ENCODE measurements at regions not wholly inside any gene's neighbourhood (a gene's known extent, or its start where the extent isn't known, plus 50 kb on each side); places are given as distances from the start of the nearest gene placed in this dataset.

- no peaks in the 10 kb centered on the region for H3K36me3 ChIP-seq (ENCODE audit: control insufficient read depth in 1 of 2, insufficient read depth in 2 of 2, low read length in 2 of 2)
- no peaks in the 10 kb centered on the region for H3K4me1 ChIP-seq (ENCODE audit: control insufficient read depth in 1 of 2, insufficient read depth in 2 of 2, low read length in 2 of 2)
- no peak overlapping the region for H2BK12ac ChIP-seq (ENCODE audit: low read length)
- H3K4ac ChIP-seq (ENCODE audit: low read depth, low read length), result no peak overlapping the region
- H4K91ac ChIP-seq (ENCODE audit: low read depth, low read length), result no peak overlapping the region
- no peak overlapping the region for H2BK5ac ChIP-seq (ENCODE audit: low read depth, low read length, poor library complexity)
- no peak overlapping the region for H2BK120ac ChIP-seq (ENCODE audit: insufficient read depth, low read length, poor library complexity)
- H3K79me1 ChIP-seq (ENCODE audit: low read length), result no peaks in the 10 kb centered on the region
- H3K4me3 ChIP-seq (ENCODE audit: low read depth, low read length), result no peak overlapping the region
- no peak overlapping the region for H3K4me2 ChIP-seq (ENCODE audit: low read length)
- no peak overlapping the region for H2AK5ac ChIP-seq (ENCODE audit: low read length)
- no peak overlapping the region for H3K23ac ChIP-seq (ENCODE audit: low read length)
- H2AFZ ChIP-seq (ENCODE audit: insufficient read depth, low read length, poor library complexity), result no peak overlapping the region
- H3K27ac ChIP-seq (ENCODE audit: low read depth, low read length), result no peak overlapping the region
- DNase-seq, result no peak
- no peaks in the 10 kb centered on the region for H3K9me3 ChIP-seq (ENCODE audit: insufficient read depth, low read depth, low read length)
- H4K12ac ChIP-seq (ENCODE audit: low read depth, low read length), result no peak overlapping the region
- no peak overlapping the region for H3K14ac ChIP-seq (ENCODE audit: low read length)
- H3K27me3 ChIP-seq (ENCODE audit: insufficient read depth, low read length), result no peaks in the 10 kb centered on the region
- no peak overlapping the region for H3K9ac ChIP-seq (ENCODE audit: low read length)
- H4K8ac ChIP-seq (ENCODE audit: low read depth, low read length), result no peak overlapping the region
- WGBS (ENCODE audit: extremely low coverage, insufficient coverage, insufficient read length), result no CpG with 5 or more reads among the region's 2 CpGs
- H3K18ac ChIP-seq (ENCODE audit: low read length), result no peak overlapping the region
- no peaks in the 10 kb centered on the region for H3K79me2 ChIP-seq (ENCODE audit: control insufficient read depth, insufficient read depth, low read length, poor library complexity)
These were observed 783.5 kb downstream of the STPG2 start for GRCh38 chr4:97359826-97360225.

DNA sequence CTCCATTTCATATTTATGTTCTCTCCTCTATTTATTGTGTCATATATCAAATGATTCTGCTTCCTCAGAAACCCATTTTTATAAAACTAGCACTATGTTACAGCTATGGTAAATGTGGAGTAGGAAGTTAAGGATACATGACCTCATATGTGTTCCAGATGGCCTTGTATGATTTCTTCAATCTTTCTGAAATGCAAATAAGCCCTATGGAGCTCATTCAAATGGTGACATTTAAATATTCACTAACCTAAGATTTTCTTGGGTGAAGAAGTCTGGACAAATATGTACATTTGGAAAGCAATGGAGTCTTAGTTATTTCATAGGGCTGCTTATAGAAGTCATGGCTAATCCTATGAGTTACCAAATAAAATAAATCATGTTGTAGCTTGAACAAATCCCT, 782.5 kb downstream of the STPG2 start:
- Histone ChIP-seq H3K36me3 (ENCODE audit: control insufficient read depth in 1 of 2, insufficient read depth in 2 of 2, low read length in 2 of 2) (no peaks in the 10 kb centered on the region), H2BK12ac (ENCODE audit: low read length) (no peak overlapping the region), H3K9me3 (ENCODE audit: insufficient read depth, low read depth, low read length) (no peaks in the 10 kb centered on the region), H3K4me1 (ENCODE audit: control insufficient read depth in 1 of 2, insufficient read depth in 2 of 2, low read length in 2 of 2) (no peaks in the 10 kb centered on the region), H2AK5ac (ENCODE audit: low read length) (no peak overlapping the region), H4K8ac (ENCODE audit: low read depth, low read length) (no peak overlapping the region), H3K27ac (ENCODE audit: low read depth, low read length) (no peak overlapping the region), H4K12ac (ENCODE audit: low read depth, low read length) (no peak overlapping the region), H3K23ac (ENCODE audit: low read length) (no peak overlapping the region), H2BK5ac (ENCODE audit: low read depth, low read length, poor library complexity) (no peak overlapping the region), H2BK120ac (ENCODE audit: insufficient read depth, low read length, poor library complexity) (no peak overlapping the region), H3K79me1 (ENCODE audit: low read length) (no peaks in the 10 kb centered on the region), H3K4me2 (ENCODE audit: low read length) (no peak overlapping the region), H3K27me3 (ENCODE audit: insufficient read depth, low read length) (no peaks in the 10 kb centered on the region), H3K18ac (ENCODE audit: low read length) (no peak overlapping the region), H2AFZ (ENCODE audit: insufficient read depth, low read length, poor library complexity) (no peak overlapping the region), H3K14ac (ENCODE audit: low read length) (no peak overlapping the region), H3K4ac (ENCODE audit: low read depth, low read length) (no peak overlapping the region), H3K79me2 (ENCODE audit: control insufficient read depth, insufficient read depth, low read length, poor library complexity) (no peaks in the 10 kb centered on the region), H3K9ac (ENCODE audit: low read length) (no peak overlapping the region), H4K91ac (ENCODE audit: low read depth, low read length) (no peak overlapping the region), H3K4me3 (ENCODE audit: low read depth, low read length) (no peak overlapping the region)
- no peak for DNase-seq

- no peak for DNase-seq
- no peak overlapping the region for H2BK120ac ChIP-seq (ENCODE audit: insufficient read depth, low read length, poor library complexity)
- no peak overlapping the region for H3K4me3 ChIP-seq (ENCODE audit: low read depth, low read length)
- no peaks in the 10 kb centered on the region for H3K27me3 ChIP-seq (ENCODE audit: insufficient read depth, low read length)
- no peaks in the 10 kb centered on the region for H3K4me1 ChIP-seq (ENCODE audit: control insufficient read depth in 1 of 2, insufficient read depth in 2 of 2, low read length in 2 of 2)
- no peak overlapping the region for H2BK5ac ChIP-seq (ENCODE audit: low read depth, low read length, poor library complexity)
- H3K27ac ChIP-seq (ENCODE audit: low read depth, low read length), result no peak overlapping the region
- no peak overlapping the region for H4K12ac ChIP-seq (ENCODE audit: low read depth, low read length)
- H2BK12ac ChIP-seq (ENCODE audit: low read length), result no peak overlapping the region
- H3K18ac ChIP-seq (ENCODE audit: low read length), result no peak overlapping the region
- H3K9me3 ChIP-seq (ENCODE audit: insufficient read depth, low read depth, low read length), result no peaks in the 10 kb centered on the region
- H3K4me2 ChIP-seq (ENCODE audit: low read length), result no peak overlapping the region
- H3K4ac ChIP-seq (ENCODE audit: low read depth, low read length), result no peak overlapping the region
- H2AK5ac ChIP-seq (ENCODE audit: low read length), result no peak overlapping the region
- H3K14ac ChIP-seq (ENCODE audit: low read length), result no peak overlapping the region
- H3K79me1 ChIP-seq (ENCODE audit: low read length), result no peaks in the 10 kb centered on the region
- no peak overlapping the region for H3K9ac ChIP-seq (ENCODE audit: low read length)
- H4K8ac ChIP-seq (ENCODE audit: low read depth, low read length), result no peak overlapping the region
- H2AFZ ChIP-seq (ENCODE audit: insufficient read depth, low read length, poor library complexity), result no peak overlapping the region
- H4K91ac ChIP-seq (ENCODE audit: low read depth, low read length), result no peak overlapping the region
- H3K36me3 ChIP-seq (ENCODE audit: control insufficient read depth in 1 of 2, insufficient read depth in 2 of 2, low read length in 2 of 2), result no peaks in the 10 kb centered on the region
- H3K23ac ChIP-seq (ENCODE audit: low read length), result no peak overlapping the region
- no peaks in the 10 kb centered on the region for H3K79me2 ChIP-seq (ENCODE audit: control insufficient read depth, insufficient read depth, low read length, poor library complexity)
These were observed 775.4 kb downstream of the STPG2 start for GRCh38 chr4:97367878-97368277.

DNA sequence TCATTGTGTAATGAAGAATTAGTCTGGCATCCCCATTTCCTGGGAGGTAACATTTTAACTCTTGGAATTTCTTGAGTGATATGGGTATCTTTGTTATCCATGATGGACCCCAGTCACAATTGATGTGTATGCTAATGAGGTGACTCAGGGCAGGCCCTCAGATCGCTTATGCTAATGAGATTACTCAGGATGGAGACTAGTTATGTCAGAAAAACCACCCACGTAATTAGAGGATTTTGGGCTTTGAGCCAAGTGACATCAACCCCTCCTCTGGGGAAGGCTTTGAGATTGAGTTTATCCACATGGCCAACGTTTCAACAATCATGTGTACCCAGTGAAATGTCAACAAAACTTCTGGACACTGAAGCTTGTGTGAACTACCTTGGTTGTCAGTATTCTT, 772.7 kb downstream of the STPG2 start:
- no peaks in the 10 kb centered on the region for H3K4me1 ChIP-seq (ENCODE audit: control insufficient read depth in 1 of 2, insufficient read depth in 2 of 2, low read length in 2 of 2)
- H3K9me3 ChIP-seq (ENCODE audit: insufficient read depth, low read depth, low read length), result no peaks in the 10 kb centered on the region
- H3K36me3 ChIP-seq (ENCODE audit: control insufficient read depth in 1 of 2, insufficient read depth in 2 of 2, low read length in 2 of 2), result no peaks in the 10 kb centered on the region
- no peaks in the 10 kb centered on the region for H3K79me2 ChIP-seq (ENCODE audit: control insufficient read depth, insufficient read depth, low read length, poor library complexity)
- no peak overlapping the region for H3K4me3 ChIP-seq (ENCODE audit: low read depth, low read length)
- H2BK5ac ChIP-seq (ENCODE audit: low read depth, low read length, poor library complexity), result no peak overlapping the region
- H4K12ac ChIP-seq (ENCODE audit: low read depth, low read length), result no peak overlapping the region
- no peak overlapping the region for H2AFZ ChIP-seq (ENCODE audit: insufficient read depth, low read length, poor library complexity)
- no CpG with 5 or more reads among the region's 3 CpGs for WGBS (ENCODE audit: extremely low coverage, insufficient coverage, insufficient read length)
- H3K79me1 ChIP-seq (ENCODE audit: low read length), result no peaks in the 10 kb centered on the region
- H3K4ac ChIP-seq (ENCODE audit: low read depth, low read length), result no peak overlapping the region
- H3K27me3 ChIP-seq (ENCODE audit: insufficient read depth, low read length), result no peaks in the 10 kb centered on the region
- no peak overlapping the region for H2AK5ac ChIP-seq (ENCODE audit: low read length)
- H3K23ac ChIP-seq (ENCODE audit: low read length), result no peak overlapping the region
- no peak overlapping the region for H3K14ac ChIP-seq (ENCODE audit: low read length)
- no peak overlapping the region for H3K18ac ChIP-seq (ENCODE audit: low read length)
- no peak overlapping the region for H3K9ac ChIP-seq (ENCODE audit: low read length)
- DNase-seq, result no peak
- H2BK120ac ChIP-seq (ENCODE audit: insufficient read depth, low read length, poor library complexity), result no peak overlapping the region
- no peak overlapping the region for H3K27ac ChIP-seq (ENCODE audit: low read depth, low read length)
- no peak overlapping the region for H4K8ac ChIP-seq (ENCODE audit: low read depth, low read length)
- H2BK12ac ChIP-seq (ENCODE audit: low read length), result no peak overlapping the region
- no peak overlapping the region for H3K4me2 ChIP-seq (ENCODE audit: low read length)
- H4K91ac ChIP-seq (ENCODE audit: low read depth, low read length), result no peak overlapping the region

DNA sequence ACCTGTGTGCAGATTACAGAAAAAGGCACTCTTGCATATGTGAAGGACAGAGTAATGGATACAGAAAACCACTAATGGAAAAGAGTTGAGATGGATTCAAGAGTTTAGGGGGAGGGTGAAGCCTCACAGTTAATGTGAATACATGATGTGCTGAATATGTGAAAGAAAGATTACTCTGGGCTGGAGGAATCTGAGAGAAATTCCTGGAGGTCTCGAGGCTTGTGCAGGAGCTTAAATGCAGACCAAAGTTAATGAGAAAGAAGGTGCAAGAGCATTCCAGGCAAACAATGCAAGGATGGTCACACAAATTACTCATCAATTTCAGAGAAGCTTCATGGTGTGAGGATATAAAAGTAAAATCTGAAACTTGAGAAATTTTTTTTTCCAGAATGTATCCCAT, 768.8 kb downstream of the STPG2 start:
- Histone ChIP-seq H3K9ac (ENCODE audit: low read length) (no peak overlapping the region), H3K79me2 (ENCODE audit: control insufficient read depth, insufficient read depth, low read length, poor library complexity) (no peaks in the 10 kb centered on the region), H2AFZ (ENCODE audit: insufficient read depth, low read length, poor library complexity) (no peak overlapping the region), H2AK5ac (ENCODE audit: low read length) (no peak overlapping the region), H3K14ac (ENCODE audit: low read length) (no peak overlapping the region), H2BK5ac (ENCODE audit: low read depth, low read length, poor library complexity) (no peak overlapping the region), H4K8ac (ENCODE audit: low read depth, low read length) (no peak overlapping the region), H3K79me1 (ENCODE audit: low read length) (no peaks in the 10 kb centered on the region), H3K36me3 (ENCODE audit: control insufficient read depth in 1 of 2, insufficient read depth in 2 of 2, low read length in 2 of 2) (no peaks in the 10 kb centered on the region), H3K4me3 (ENCODE audit: low read depth, low read length) (no peak overlapping the region), H3K23ac (ENCODE audit: low read length) (no peak overlapping the region), H2BK12ac (ENCODE audit: low read length) (no peak overlapping the region), H4K91ac (ENCODE audit: low read depth, low read length) (no peak overlapping the region), H2BK120ac (ENCODE audit: insufficient read depth, low read length, poor library complexity) (no peak overlapping the region), H3K27ac (ENCODE audit: low read depth, low read length) (no peak overlapping the region), H3K18ac (ENCODE audit: low read length) (no peak overlapping the region), H3K9me3 (ENCODE audit: insufficient read depth, low read depth, low read length) (no peaks in the 10 kb centered on the region), H3K4me2 (ENCODE audit: low read length) (no peak overlapping the region), H4K12ac (ENCODE audit: low read depth, low read length) (no peak overlapping the region), H3K27me3 (ENCODE audit: insufficient read depth, low read length) (no peaks in the 10 kb centered on the region), H3K4ac (ENCODE audit: low read depth, low read length) (no peak overlapping the region), H3K4me1 (ENCODE audit: control insufficient read depth in 1 of 2, insufficient read depth in 2 of 2, low read length in 2 of 2) (no peaks in the 10 kb centered on the region)
- DNase-seq, result no peak
- no CpG with 5 or more reads among the region's 1 CpG for WGBS (ENCODE audit: extremely low coverage, insufficient coverage, insufficient read length)

Measured in trophoblast cell (in vitro differentiated cells and primary cell).